HG03378 (cell line): ENCODE measurements at regions not wholly inside any gene's neighbourhood (a gene's known extent, or its start where the extent isn't known, plus 50 kb on each side); places are given as distances from the start of the nearest gene placed in this dataset.

Experiments
- ATAC-seq: cut with Tn5 transposase; IDR thresholded peaks from one replicate; pipeline ENCODE4 v1.9.1; 2021; ENCODE audit warnings: mild to moderate bottlenecking, moderate library complexity; ENCODE audit not compliant: unreplicated experiment

DNA sequence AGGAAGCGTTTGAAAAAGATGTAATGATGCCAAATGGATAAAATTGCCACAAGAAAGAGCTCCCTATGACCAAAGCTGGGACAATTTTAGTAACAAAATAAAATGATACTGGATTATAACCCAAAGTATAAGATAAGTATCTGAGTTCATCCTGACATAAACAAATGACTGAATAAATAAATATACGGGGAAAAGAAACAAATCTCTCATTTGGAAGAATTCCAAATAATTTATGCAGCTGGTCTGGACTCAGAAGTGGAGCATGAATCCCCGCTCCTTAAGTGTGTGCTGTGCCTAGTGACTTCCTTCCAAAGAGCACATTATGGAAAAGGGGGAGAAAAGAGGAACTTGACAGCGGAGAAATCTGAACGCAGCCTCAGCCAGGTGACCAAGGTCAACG lies 186.2 kb downstream of the RAMP3 start:
- no peak for ATAC-seq

DNA sequence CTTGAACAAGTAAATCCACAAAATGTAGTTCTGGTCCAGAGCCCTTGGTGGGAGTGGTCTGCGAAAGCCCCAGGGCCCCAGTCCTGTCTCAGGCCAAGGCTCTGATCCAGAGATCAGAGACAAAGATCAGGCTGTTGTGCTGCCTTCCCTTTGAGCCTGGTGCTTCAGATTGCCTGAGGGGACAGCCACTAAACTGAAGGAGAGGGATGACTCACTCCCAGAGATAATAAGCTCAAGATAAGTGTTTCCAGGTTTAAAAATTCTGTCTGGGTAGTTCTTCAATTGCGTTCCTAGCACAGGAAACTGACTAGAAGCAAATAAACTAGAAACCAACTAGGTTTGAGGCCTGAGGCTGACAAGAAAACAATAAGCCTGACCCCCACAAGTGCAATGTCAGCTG lies 190.2 kb downstream of the RAMP3 start:
- no peak for ATAC-seq

DNA sequence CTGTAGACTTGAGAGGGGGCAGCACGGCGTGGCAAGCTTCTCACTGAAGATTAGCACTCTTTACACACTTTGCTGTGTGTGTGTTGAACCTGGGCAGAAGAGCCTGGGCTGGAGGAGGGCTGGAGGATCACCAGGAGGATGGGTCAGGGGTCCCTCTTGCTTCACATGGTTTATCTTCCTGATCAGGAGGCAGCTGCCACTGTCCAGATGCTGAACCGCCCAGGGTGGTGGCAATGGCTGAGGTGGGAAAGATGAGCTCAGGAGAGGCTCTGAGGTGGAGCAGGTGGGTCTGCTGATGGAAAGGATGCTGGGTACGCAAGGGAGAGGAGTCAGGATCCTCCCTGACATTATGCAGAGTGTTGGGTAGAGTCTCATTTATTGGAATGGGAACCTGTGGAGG lies 191.5 kb downstream of the RAMP3 start:
- no peak for ATAC-seq

DNA sequence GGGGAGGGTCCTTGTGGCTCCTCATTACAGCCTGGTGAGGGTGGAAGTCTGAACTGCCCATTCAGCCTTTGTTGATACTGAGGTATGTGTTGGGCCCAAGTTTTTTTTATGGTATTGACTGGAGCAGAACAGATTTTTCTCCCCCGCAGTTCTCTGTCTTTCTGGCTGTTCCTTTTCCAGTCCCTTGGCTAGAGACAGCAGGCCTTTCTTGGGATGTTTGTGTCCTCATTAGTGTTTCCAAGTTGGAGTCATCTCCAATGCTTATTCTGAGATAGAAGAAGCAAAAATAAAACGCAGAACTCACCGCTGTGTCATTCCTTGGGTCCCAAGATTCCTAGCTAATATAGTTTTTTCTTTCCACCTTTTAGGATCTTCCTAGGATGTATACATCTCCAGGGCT lies 193.3 kb downstream of the RAMP3 start:
- no peak for ATAC-seq

DNA sequence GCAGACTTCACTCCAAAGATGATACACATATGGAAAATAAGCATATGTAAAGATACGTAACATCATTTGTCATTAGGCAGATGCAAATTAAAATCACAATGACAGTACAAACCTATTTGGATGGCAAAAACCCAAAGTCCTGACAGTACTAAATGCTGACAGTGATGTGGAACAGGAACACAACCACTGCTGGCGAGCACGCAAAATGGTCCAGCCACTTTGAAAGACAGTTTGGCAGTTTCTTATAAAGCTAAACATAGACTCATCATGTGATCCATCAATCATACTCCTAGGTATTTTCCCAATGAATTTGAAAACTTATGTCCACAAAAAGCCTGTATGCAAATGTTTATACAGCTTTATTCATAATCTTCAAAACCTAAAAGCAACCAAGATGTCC lies 200.7 kb downstream of the RAMP3 start:
- ATAC-seq: no peak

DNA sequence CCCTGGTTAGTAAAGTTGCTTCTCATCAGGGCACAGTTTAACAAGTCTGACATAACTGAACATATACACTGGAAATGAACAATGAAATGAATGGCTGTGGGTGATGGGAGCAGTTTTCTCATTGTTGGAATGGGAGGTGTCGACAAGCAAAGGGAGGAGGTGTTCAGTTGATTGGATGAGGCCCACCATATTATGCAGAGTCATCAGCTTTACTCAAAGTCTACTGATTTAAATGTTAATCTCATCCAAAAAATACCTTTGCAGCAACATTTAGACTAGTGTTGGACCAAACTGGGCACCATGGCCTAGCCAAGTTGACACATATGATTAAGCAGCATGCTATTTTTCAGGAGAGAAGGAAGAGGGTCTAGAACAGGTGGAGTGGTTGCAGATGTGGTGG lies 201.7 kb downstream of the RAMP3 start:
- no peak for ATAC-seq

DNA sequence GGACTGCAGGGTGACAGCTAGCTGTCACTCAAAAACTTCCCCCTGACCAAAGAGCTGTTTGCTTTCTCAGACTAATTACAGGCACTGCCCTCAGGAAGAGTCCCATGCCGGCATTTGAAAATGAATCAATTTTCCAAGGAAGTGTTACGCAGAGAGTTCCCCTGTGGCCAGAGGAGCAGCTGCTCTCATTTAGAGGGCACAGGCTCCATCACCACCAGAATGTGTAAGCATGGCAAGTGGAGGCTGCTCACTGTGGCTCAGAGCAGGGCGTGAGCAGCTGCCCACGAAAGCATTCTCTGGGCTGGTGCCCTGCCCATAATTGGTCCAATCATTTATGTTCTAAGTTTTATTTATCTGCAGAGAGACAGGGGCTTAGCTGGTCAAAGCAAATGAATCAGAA lies 202.2 kb downstream of the RAMP3 start:
- no peak for ATAC-seq

DNA sequence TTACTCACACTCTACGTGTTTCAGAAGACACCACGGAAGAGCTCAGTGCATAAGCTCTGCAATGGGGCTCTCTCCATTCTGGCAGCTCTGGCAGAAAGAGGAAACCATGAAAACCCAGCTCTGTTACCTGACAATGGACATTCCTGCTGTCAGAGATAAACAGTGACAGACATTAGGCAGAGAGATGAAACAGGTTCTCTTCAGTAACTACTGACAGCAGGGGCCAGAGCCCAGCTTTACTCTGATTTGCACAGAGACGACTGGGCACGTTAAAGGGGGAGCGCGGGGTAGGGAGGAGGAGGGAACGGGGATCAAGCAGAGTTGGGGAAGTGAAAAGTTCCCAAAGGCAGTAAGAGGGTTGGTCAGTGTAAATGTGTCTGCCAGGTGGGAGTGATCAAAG lies 206.1 kb downstream of the RAMP3 start:
- no peak for ATAC-seq

DNA sequence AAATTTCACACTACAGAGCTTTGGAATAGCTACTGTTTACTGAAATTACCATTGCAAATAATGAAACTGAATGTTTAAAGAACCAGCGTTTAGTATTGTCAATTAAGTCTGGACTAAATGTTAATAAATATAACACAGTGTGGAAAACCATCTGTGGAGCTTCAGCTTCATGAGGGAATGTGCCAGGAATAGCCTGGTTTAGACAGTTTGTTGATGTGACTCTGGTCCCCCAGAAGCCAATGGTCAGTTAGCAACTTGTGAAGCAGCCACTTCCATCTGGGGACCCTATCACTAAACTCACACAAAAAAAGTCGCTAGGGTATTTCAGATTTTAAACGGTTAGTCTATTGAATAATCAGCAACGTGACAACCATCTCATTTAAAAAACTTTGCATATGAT lies 207.8 kb downstream of the RAMP3 start:
- ATAC-seq: no peak

DNA sequence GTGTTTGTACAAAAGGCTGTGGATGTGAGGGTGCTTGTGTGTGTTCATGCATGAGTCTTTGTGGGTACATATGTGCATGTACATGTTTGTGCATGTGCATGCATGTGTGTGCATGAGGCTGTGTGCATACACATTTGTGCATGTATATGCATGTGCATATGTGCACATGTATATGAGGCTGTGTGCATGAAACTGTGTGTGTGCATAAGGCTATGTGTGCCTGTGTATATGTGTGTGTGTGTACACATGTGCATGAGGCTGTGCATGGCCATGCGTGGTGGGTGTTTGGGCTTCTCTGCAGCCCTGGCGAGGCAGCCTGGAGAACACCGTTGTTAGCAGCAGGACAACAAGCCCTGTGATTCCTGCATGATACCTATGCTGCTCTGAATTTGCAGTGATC lies 207.7 kb upstream of the ADCY1 start:
- ATAC-seq: no peak

DNA sequence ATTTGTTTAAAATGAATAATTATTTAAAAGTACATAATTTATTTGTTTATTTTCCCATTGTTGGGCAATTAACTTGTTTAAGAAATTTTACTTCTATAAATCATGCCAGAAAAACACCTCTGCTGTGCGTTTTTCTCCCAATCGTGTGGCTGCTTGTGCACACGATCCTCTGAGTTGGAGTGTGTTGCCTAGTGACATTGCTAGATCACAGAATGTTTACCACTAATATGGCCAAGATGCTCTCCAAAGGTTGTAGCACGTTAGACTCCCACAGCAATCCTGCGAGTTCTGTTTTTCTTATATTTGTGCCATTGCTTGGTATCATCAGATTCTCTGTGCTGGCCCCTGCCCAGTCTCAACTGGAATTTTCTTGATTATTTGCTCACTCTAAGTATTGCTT lies 207.1 kb upstream of the ADCY1 start:
- no peak for ATAC-seq

DNA sequence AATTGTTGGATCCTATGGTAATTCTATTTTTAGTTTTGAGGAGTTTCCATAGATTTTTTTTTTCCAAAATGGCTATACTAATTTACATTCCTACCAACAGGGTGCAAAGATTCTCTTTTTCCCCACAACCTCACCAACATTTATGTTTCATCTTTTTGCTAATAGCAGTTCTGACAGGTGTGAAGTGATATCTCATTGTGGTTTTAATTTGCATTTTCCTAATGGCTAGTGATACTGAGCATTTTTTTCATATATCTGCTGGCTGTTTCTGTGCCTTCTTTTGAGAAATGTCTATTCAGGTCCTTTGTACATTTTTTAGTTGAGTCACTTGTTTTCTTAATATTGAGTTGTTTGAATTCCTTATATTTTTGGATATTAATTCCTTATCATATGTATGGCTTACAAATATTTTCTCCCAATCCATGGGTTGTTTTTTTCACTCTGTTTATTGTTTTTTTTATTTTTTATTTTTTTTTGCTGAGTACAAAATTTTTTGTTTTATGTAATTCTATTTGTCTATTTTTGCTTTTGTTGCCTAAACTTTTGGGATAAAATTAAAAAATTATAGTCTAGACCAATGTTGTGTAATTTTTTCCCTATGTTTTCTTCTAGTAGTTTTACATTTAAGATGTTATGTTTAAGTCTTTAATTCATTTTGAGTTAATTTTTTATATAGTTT lies 205.9 kb upstream of the ADCY1 start:
- ATAC-seq: no peak

DNA sequence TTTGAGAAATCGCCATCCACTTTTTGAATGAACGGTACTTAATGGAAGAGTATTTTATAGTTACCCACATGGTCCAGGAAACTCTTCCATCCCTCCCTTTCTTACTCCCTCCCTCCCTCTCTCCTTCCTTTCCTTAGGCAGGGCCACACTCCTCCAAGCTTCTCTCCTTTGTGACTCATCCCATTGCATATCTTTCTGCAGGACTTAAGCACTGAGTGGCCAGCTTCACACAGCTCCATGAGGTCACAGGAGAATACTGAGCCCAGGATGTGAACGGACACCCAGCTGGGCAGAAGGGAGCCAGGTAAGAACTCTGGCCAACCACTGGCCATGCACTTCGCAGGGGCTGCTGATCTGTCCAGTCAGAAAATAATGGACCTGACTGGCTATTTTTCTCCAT lies 189.7 kb upstream of the ADCY1 start:
- no peak for ATAC-seq

DNA sequence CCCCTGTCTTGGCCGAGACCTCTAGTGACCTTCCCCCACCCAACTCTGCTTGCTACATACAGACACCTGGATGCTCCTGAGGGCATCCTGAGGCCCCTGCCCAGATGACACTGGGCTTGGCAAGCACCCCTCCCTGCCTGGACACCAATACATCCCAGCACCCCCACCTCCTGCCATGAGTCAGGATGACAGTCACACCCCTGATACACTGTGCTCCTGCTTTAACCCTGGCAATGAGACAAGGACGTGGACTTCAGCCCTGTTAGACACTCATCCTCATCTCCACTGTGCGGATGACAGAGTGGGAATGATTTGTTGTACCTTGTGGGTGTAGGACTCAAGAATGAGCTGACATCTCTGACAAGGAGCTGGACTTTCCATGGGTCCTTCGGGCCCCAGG lies 186.3 kb upstream of the ADCY1 start:
- ATAC-seq: no peak

DNA sequence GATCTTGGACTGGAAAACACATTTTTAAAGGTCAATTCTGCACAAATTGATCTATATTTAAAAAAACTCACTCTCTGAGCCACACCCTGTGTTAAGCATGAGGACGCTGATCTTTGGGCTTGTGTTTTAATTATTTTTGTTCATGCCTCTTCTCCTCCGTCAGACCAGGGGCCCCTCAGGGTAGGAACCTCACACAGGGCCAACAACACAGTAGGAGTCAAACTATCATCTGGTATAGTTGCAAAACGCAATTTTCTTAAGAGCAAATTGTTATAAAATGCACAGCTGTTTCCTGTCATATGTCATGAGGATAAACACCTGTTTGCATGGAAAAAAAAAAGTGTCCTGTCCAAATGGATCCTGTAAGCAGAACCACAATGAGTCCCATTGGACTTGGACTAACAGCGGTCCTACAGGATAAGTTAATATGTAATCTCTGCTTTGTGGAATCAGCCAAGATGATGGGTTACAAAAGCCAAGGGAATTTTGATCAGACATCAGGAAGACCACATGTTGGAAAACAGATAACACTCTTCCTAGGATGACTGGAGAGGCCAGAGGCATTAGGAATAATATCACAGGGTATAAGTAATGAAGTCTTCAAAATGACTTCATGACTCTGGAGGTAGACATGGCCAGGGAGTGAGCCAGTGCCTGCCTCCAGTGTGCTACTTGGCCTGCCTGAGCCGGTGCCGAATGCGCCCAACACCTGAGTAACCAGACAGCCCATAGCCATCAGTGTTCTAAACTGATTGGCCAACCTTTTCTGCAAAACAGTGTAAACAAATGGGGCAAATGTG lies 184.9 kb upstream of the ADCY1 start:
- ATAC-seq: no peak

DNA sequence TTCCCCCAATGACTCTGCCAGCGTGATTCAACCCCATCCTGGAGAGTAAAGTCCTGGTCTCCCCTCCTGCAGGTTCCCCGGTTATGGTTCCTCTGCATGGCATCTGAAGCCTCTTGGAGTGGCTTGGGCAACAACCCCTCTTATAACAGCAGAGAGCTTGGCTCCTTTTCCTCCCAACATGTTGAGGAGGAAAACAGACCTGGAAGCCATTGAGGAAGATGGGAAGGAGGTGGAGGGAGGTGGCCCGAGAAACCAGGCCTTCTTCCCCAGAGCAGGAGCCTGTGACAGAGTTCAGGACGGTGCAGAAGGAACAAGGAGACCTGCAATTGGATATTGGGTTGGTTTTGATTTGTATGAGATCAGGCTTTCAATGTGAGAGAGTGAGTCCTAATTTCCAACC lies 184.0 kb upstream of the ADCY1 start:
- no peak for ATAC-seq

DNA sequence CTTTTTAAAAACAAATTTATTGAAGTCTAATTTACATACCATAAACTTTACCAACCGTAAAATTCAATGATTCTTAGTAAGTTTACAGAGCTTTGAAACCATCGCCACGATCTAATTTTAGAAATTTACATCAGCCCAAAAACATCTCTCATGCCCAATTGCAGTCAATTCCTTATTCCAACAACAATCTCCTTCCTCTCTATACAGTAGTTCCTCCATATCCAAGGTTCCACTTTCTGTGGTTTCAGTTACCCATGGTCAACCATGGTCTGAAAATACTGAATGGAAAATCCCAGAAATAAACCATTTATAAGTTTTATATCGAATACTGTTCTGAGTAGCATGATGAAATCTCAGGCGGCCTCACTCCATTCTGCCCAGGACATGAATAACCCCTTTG lies 183.4 kb upstream of the ADCY1 start:
- no peak for ATAC-seq

DNA sequence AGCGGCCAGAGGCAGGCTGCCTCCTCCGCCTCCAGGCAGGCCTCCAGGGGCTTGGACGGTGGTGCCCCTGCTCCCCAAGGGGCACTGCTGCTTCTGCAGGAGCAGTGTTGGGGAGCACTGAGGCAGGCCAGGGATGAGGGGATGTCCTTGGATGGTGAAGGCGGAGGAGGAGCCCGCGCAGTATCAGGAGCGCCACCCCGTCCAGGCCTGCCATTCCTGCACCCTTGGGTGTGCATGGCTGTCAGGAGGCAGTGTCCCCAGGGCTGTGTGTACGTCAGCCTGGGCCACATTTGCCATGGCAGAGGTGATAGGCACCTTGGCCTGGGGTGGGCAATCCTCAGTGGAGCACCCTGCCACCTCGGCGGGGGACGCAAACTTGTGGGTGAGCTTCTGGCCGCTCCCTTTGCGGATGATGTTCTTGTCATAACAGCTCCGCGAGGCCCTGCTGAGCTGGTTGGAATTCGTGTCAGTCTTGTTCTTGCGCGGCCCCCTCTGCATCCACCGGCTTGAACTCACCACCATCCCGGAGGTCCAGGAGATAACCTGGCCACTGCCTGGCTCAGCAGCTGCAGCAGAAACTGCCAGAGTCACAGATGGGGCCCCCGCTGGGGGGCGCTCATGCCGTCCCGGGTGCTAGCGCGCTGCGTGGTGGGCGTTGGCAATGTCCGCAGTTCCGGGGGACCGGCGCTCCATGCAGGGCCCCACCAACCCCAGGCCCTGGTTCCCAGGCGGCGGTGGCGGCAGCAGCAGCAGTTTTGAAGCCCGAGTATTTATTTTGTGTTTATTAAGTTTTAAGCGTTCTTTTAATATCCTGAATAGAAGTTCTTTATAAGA lies 182.3 kb upstream of the ADCY1 start:
- no peak for ATAC-seq

DNA sequence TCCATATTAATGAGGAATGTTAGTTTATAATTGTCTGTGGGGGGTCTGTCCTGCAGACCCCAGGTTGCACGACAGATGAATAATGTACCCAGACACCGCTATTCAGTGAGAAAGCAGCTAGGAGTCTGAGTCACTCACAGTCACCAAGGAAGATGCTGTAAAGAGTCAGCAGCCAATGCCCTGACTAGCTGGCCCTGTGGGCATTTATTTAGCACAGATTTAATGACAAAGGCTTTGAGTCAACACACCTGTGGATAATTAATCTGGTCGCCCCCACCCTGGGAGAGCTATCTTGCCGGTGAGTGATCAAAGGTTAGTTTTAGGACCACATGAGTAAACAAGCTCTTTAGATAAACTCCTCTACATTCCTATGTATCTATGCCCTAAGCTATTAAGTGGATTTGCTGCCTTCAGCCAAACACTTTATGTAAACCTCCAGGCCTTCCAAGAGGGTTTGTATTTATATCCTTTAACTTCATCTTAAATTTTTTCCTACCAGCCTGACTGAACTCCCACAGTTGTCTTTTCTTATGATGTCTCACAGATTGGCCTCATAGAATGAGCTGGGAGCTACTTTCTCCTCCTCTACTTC lies 180.0 kb upstream of the ADCY1 start:
- ATAC-seq: no peak

DNA sequence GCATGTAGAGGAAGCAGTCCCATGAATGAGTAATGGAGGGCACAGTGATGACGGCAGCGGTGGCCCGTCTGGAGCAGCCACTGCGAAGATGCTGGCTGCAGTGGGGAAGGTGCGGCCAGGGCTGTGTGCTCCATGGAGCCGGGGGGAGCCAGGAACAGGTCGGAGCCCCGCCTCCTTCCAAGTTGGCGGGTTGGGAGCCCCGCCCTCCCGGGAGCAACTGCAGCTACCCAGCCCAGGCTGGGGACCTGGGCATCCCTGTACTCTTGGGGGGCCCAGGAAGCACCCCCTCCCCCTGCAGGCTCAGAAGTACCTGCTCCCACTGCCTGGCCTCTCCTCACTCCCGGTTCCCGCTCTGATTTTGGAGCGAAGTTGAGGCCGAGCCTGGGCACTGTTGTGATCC lies 175.1 kb upstream of the ADCY1 start:
- no peak for ATAC-seq

DNA sequence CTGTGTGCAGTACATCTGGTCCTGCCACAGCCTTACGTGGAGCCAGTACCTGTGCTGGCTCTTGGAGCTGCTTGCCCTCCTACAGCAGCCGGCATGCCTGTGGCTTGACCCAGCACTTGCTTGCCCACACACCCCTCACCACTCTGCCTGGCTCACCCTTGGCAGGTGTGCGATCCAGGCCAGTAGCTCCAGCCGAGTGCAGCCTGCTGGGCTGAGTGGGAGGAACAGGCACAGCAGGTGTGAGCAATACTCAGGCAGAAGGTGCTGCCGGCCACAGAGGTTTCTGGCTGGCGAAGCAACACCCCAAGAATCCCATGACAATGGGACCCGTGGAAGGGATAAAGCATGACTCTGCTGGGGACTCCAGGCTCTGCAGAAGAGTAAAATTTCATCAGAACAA lies 173.5 kb upstream of the ADCY1 start:
- ATAC-seq: no peak

DNA sequence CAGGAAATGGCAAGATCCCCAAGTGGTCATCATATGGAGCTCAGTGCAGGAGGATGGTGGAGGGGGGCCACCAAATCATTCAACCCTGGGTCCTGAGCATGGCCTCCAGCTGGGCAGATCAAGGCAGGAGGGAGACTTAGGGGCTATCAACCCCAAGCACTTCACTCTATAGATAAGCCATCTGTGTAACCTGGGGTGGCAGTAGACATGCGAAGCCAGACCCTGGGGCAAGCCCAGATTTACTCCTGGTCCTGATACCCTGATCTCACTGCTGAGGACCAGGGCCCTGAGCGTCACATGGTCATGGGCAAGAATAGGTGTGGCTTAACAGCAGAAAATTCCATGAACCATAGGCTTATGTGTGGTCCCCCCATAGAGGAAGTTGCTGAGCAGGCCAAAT lies 173.0 kb upstream of the ADCY1 start:
- no peak for ATAC-seq
